H9 (cell line): ENCODE measurements at regions not wholly inside any gene's neighbourhood (a gene's known extent, or its start where the extent isn't known, plus 50 kb on each side); places are given as distances from the start of the nearest gene placed in this dataset.

Source experiments
- DNase-seq: peaks from one replicate; pipeline ENCODE4 v3.0.0-alpha.2; 2017
- H2AFZ ChIP-seq: one replicate; pipeline ENCODE4 v1.6.1; 2013; ENCODE audit warnings: mild to moderate bottlenecking, low read length, control low read depth, moderate library complexity
- H2AK5ac ChIP-seq: 2 replicates; pipeline ENCODE4 v1.6.1; 2013; ENCODE audit warnings: low read length, control low read depth, mixed read lengths; ENCODE audit not compliant: insufficient read length
- H2BK120ac ChIP-seq: one replicate; pipeline ENCODE4 v1.6.1; 2013; ENCODE audit warnings: low read depth, mild to moderate bottlenecking, low read length, control low read depth, inconsistent platforms; ENCODE audit not compliant: poor library complexity, severe bottlenecking
- H2BK12ac ChIP-seq: 2 replicates; pipeline ENCODE4 v1.6.1; 2013; ENCODE audit warnings: low read length, control low read depth, mixed read lengths, low read depth; ENCODE audit not compliant: insufficient read length
- H2BK15ac ChIP-seq: 2 replicates; pipeline ENCODE4 v1.6.1; 2013; ENCODE audit warnings: low read depth, low read length, control low read depth
- H2BK20ac ChIP-seq: one replicate; pipeline ENCODE4 v1.6.1; 2013; ENCODE audit warnings: low read depth, mild to moderate bottlenecking, low read length, control low read depth, inconsistent platforms; ENCODE audit not compliant: poor library complexity, severe bottlenecking
- H2BK5ac ChIP-seq: 2 replicates; pipeline ENCODE4 v1.6.1; 2013; ENCODE audit warnings: low read length, control low read depth, mixed read lengths; ENCODE audit not compliant: insufficient read length
- H3K14ac ChIP-seq: 2 replicates; pipeline ENCODE4 v1.6.1; 2013; ENCODE audit warnings: low read length, control low read depth; ENCODE audit not compliant: insufficient read depth
- H3K18ac ChIP-seq: 2 replicates; pipeline ENCODE4 v1.6.1; 2013; ENCODE audit warnings: low read depth, mild to moderate bottlenecking, mixed read lengths, low read length, control low read depth; ENCODE audit not compliant: insufficient read length
- H3K23ac ChIP-seq: 2 replicates; pipeline ENCODE4 v1.6.1; 2013; ENCODE audit warnings: low read length, control low read depth, mixed read lengths, low read depth; ENCODE audit not compliant: insufficient read length
- H3K23me2 ChIP-seq: 2 replicates; pipeline ENCODE4 v1.6.1; 2013; ENCODE audit warnings: low read depth, mild to moderate bottlenecking, mixed read lengths, low read length, control low read depth; ENCODE audit not compliant: insufficient read length, poor library complexity, severe bottlenecking
- H3K27ac ChIP-seq: 2 replicates; pipeline ENCODE4 v1.5.1; 2013; ENCODE audit warnings: low read length, control low read depth, mixed read lengths, low read depth; ENCODE audit not compliant: insufficient read length
- H3K27me3 ChIP-seq: 2 replicates; pipeline ENCODE4 v1.6.1; 2013; ENCODE audit warnings: low read length, control low read depth, inconsistent platforms; ENCODE audit not compliant: insufficient read depth
- H3K4ac ChIP-seq: 2 replicates; pipeline ENCODE4 v1.6.1; 2013; ENCODE audit warnings: low read depth, mild to moderate bottlenecking, control low read depth, inconsistent platforms, low read length, moderate library complexity
- H3K4me1 ChIP-seq: 2 replicates; pipeline ENCODE4 v1.6.1; 2013; ENCODE audit warnings: low read length, control low read depth, inconsistent platforms; ENCODE audit not compliant: insufficient read depth
- H3K4me2 ChIP-seq: 2 replicates; pipeline ENCODE4 v1.6.1; 2013; ENCODE audit warnings: low read length, control low read depth, mixed read lengths; ENCODE audit not compliant: insufficient read length, insufficient read depth
- H3K56ac ChIP-seq: 2 replicates; pipeline ENCODE4 v1.6.1; 2013; ENCODE audit warnings: low read depth, mild to moderate bottlenecking, mixed read lengths, low read length, control low read depth; ENCODE audit not compliant: insufficient read length
- H3K79me1 ChIP-seq: 2 replicates; pipeline ENCODE4 v1.6.1; 2013; ENCODE audit warnings: low read depth, mild to moderate bottlenecking, moderate library complexity, low read length, control low read depth, inconsistent platforms; ENCODE audit not compliant: insufficient read depth, poor library complexity, severe bottlenecking
- H3K79me2 ChIP-seq: 2 replicates; pipeline ENCODE4 v1.6.1; 2013; ENCODE audit warnings: low read length, control low read depth, inconsistent platforms; ENCODE audit not compliant: insufficient read depth
- H3K9ac ChIP-seq: 2 replicates; pipeline ENCODE4 v1.6.1; 2013; ENCODE audit warnings: low read length, control low read depth, mixed read lengths; ENCODE audit not compliant: insufficient read length; ENCODE audit errors: extremely low read depth
- H3K9me3 ChIP-seq: one replicate; pipeline ENCODE4 v1.6.1; 2013; ENCODE audit warnings: low read depth, low read length, inconsistent platforms; ENCODE audit not compliant: control insufficient read depth
- H3T11ph ChIP-seq: one replicate; pipeline ENCODE4 v1.6.1; 2013; ENCODE audit warnings: mild to moderate bottlenecking, low read length, control low read depth, inconsistent platforms
- H4K20me1 ChIP-seq: one replicate; pipeline ENCODE4 v1.6.1; 2013; ENCODE audit not compliant: control insufficient read depth, insufficient read length, insufficient read depth
- H4K5ac ChIP-seq: 2 replicates; pipeline ENCODE4 v1.6.1; 2013; ENCODE audit warnings: low read depth, mild to moderate bottlenecking, mixed read lengths, low read length, control low read depth; ENCODE audit not compliant: insufficient read length
- H4K8ac ChIP-seq: replicated peaks from 2 replicates; pipeline ENCODE4 v1.6.1; 2013; ENCODE audit warnings: low read length, control low read depth, mixed read lengths, low read depth; ENCODE audit not compliant: insufficient read length
- H4K91ac ChIP-seq: 2 replicates; pipeline ENCODE4 v1.6.1; 2013; ENCODE audit warnings: low read depth, mild to moderate bottlenecking, moderate library complexity, mixed read lengths, low read length, control low read depth; ENCODE audit not compliant: insufficient read length
- H3K27ac Mint-ChIP-seq, 3 experiments: 2 replicates in 2 of 3; 3 replicates in 1 of 3; pipeline ENCODE4 v1.8.0; 2020 to 2021; ENCODE audit warnings: mixed read lengths in 3 of 3, mild to moderate bottlenecking in 1 of 3, moderate library complexity in 1 of 3
- H3K27me3 Mint-ChIP-seq: 2 replicates; pipeline ENCODE4 v1.8.0; 2021; ENCODE audit warnings: low read depth, mild to moderate bottlenecking, moderate library complexity, mixed read lengths
- H3K36me3 Mint-ChIP-seq, 3 experiments: 2 replicates in 2 of 3; 3 replicates in 1 of 3; pipeline ENCODE4 v1.8.0; 2020 to 2021; ENCODE audit warnings: low read depth in 3 of 3, mixed read lengths in 3 of 3; ENCODE audit not compliant: insufficient read depth in 1 of 3
- H3K4me1 Mint-ChIP-seq, 2 experiments: 2 replicates each; pipeline ENCODE4 v1.8.0; 2020; ENCODE audit warnings: mixed read lengths in 2 of 2
- H3K4me3 Mint-ChIP-seq, 2 experiments: 2 replicates in 1 of 2; 3 replicates in 1 of 2; pipeline ENCODE4 v1.8.0; 2020 to 2021; ENCODE audit warnings: mild to moderate bottlenecking in 2 of 2, mixed read lengths in 2 of 2, moderate library complexity in 1 of 2
- H3K9me3 Mint-ChIP-seq, 2 experiments: 2 replicates in 1 of 2; 3 replicates in 1 of 2; pipeline ENCODE4 v1.8.0; 2020; ENCODE audit warnings: mild to moderate bottlenecking in 2 of 2, mixed read lengths in 2 of 2, moderate library complexity in 1 of 2
- TF ChIP-seq, protein P1 (sequence below): fragments of 200-600 bp; sonication (generic); conservative IDR thresholded peaks from 3 replicates; pipeline ENCODE4 v1.8.0; 2021; ENCODE audit warnings: antibody characterized with exemption, mild to moderate bottlenecking

- H3K79me1 ChIP-seq = no peaks in the 10 kb centered on the region
- H2BK20ac ChIP-seq = no peak overlapping the region
- no peak overlapping the region for H2AK5ac ChIP-seq
- H2BK5ac ChIP-seq = no peak overlapping the region
- H3K9ac ChIP-seq = no peak overlapping the region
- H3K27me3 ChIP-seq = no peaks in the 10 kb centered on the region
- H3K9me3 Mint-ChIP-seq = no peaks in the 10 kb centered on the region
- H2BK120ac ChIP-seq = no peak overlapping the region
- H3T11ph ChIP-seq = no peak overlapping the region
- H3K56ac ChIP-seq = no peak overlapping the region
- H3K23ac ChIP-seq = no peak overlapping the region
- TF ChIP-seq, protein P1, sequence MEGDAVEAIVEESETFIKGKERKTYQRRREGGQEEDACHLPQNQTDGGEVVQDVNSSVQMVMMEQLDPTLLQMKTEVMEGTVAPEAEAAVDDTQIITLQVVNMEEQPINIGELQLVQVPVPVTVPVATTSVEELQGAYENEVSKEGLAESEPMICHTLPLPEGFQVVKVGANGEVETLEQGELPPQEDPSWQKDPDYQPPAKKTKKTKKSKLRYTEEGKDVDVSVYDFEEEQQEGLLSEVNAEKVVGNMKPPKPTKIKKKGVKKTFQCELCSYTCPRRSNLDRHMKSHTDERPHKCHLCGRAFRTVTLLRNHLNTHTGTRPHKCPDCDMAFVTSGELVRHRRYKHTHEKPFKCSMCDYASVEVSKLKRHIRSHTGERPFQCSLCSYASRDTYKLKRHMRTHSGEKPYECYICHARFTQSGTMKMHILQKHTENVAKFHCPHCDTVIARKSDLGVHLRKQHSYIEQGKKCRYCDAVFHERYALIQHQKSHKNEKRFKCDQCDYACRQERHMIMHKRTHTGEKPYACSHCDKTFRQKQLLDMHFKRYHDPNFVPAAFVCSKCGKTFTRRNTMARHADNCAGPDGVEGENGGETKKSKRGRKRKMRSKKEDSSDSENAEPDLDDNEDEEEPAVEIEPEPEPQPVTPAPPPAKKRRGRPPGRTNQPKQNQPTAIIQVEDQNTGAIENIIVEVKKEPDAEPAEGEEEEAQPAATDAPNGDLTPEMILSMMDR = no peak
- no peak overlapping the region for H3K4me3 Mint-ChIP-seq
- no peak overlapping the region for H2BK15ac ChIP-seq
- no peak overlapping the region for H4K8ac ChIP-seq
- peaks cover 9 to 11% of the 10 kb centered on the region in 2 experiments for H3K4me1 Mint-ChIP-seq
- H3K9me3 ChIP-seq = no peaks in the 10 kb centered on the region
- no peaks in the 10 kb centered on the region for H3K23me2 ChIP-seq
- H3K4ac ChIP-seq = no peak overlapping the region
- no peaks in the 10 kb centered on the region for H4K20me1 ChIP-seq
- no peak overlapping the region for H2AFZ ChIP-seq
- H3K27ac ChIP-seq = no peak overlapping the region
- no peaks in the 10 kb centered on the region for H3K4me1 ChIP-seq
- H4K5ac ChIP-seq = no peak overlapping the region
- H3K79me2 ChIP-seq = no peaks in the 10 kb centered on the region
- H3K14ac ChIP-seq = no peak overlapping the region
- no peak overlapping the region for H3K18ac ChIP-seq
- H3K4me2 ChIP-seq = no peak overlapping the region
- DNase-seq = no peak
- no peak overlapping the region for H2BK12ac ChIP-seq
- H3K27ac Mint-ChIP-seq = no peak overlapping the region
- H4K91ac ChIP-seq = no peak overlapping the region
- H3K36me3 Mint-ChIP-seq = no peaks in the 10 kb centered on the region
- H3K27me3 Mint-ChIP-seq = no peaks in the 10 kb centered on the region
Observed at GRCh38 chr3:117171124-117171523, 461.5 kb downstream of the TUSC7 start.
